ENCODE measurements at regions not wholly inside any gene's neighbourhood (a gene's known extent, or its start where the extent isn't known, plus 50 kb on each side); places are given as distances from the start of the nearest gene placed in this dataset.

- DNase-seq (ENCODE audit: low read depth in 1 of 2, low spot score in 1 of 2) = no peak
- H3K27me3 ChIP-seq (ENCODE audit: insufficient read depth, poor library complexity, severe bottlenecking) = no peaks in the 10 kb centered on the region
- no peak overlapping the region for H3K27ac ChIP-seq (replicated peaks)
- no peak overlapping the region for H3K4me3 ChIP-seq (replicated peaks; ENCODE audit: insufficient read depth, low read length)
- TF ChIP-seq GABPA (IDR thresholded peaks at IDR 0.05; ENCODE audit: low read depth) (no peak), POLR2AphosphoS5 (IDR thresholded peaks at IDR 0.05; ENCODE audit: low read depth) (no peak), SPI1 (IDR thresholded peaks at IDR 0.05; ENCODE audit: borderline replicate concordance, low read depth) (no peak), CTCF (IDR thresholded peaks at IDR 0.05; ENCODE audit: insufficient read depth, low read length) (no peak), REST (IDR thresholded peaks at IDR 0.05; ENCODE audit: insufficient replicate concordance, low read depth) (no peak)
These were observed 103.7 kb upstream of the MPDZ start for GRCh38 chr9:13383216-13383615.

GRCh38 chr9:13382595-13382994 is 103.1 kb upstream of the MPDZ start:
- Histone ChIP-seq H3K27me3 (ENCODE audit: insufficient read depth, poor library complexity, severe bottlenecking) (no peaks in the 10 kb centered on the region), H3K27ac (replicated peaks) (no peak overlapping the region), H3K4me3 (replicated peaks; ENCODE audit: insufficient read depth, low read length) (no peak overlapping the region)
- TF ChIP-seq SPI1 (IDR thresholded peaks at IDR 0.05; ENCODE audit: borderline replicate concordance, low read depth) = no peak
- TF ChIP-seq CTCF (IDR thresholded peaks at IDR 0.05; ENCODE audit: insufficient read depth, low read length) = no peak
- TF ChIP-seq GABPA (IDR thresholded peaks at IDR 0.05; ENCODE audit: low read depth) = no peak
- TF ChIP-seq REST (IDR thresholded peaks at IDR 0.05; ENCODE audit: insufficient replicate concordance, low read depth) = no peak
- no peak for TF ChIP-seq POLR2AphosphoS5 (IDR thresholded peaks at IDR 0.05; ENCODE audit: low read depth)
- no peak for DNase-seq (ENCODE audit: low read depth in 1 of 2, low spot score in 1 of 2)

GRCh38 chr9:13380903-13381302 is 101.4 kb upstream of the MPDZ start:
- no peak overlapping the region for H3K4me3 ChIP-seq (replicated peaks; ENCODE audit: insufficient read depth, low read length)
- DNase-seq (ENCODE audit: low read depth in 1 of 2, low spot score in 1 of 2) = no peak
- no peak for TF ChIP-seq POLR2AphosphoS5 (IDR thresholded peaks at IDR 0.05; ENCODE audit: low read depth)
- no peak for TF ChIP-seq CTCF (IDR thresholded peaks at IDR 0.05; ENCODE audit: insufficient read depth, low read length)
- no peak for TF ChIP-seq GABPA (IDR thresholded peaks at IDR 0.05; ENCODE audit: low read depth)
- TF ChIP-seq REST (IDR thresholded peaks at IDR 0.05; ENCODE audit: insufficient replicate concordance, low read depth) = no peak
- TF ChIP-seq SPI1 (IDR thresholded peaks at IDR 0.05; ENCODE audit: borderline replicate concordance, low read depth) = no peak
- H3K27ac ChIP-seq (replicated peaks) = no peak overlapping the region
- no peaks in the 10 kb centered on the region for H3K27me3 ChIP-seq (ENCODE audit: insufficient read depth, poor library complexity, severe bottlenecking)
